Right lung (tissue), 2 donors: ENCODE measurements at regions not wholly inside any gene's neighbourhood (a gene's known extent, or its start where the extent isn't known, plus 50 kb on each side); places are given as distances from the start of the nearest gene placed in this dataset.
"Not testable (repeated sequence)": the region's sequence is repeated elsewhere in the genome, so short reads cannot be mapped to it uniquely, and the experiment has no call there.

ENCODE experiments used
- DNase-seq, 2 donors: peaks; one replicate each; pipeline ENCODE4 v3.0.0-alpha.2; 2013

DNA sequence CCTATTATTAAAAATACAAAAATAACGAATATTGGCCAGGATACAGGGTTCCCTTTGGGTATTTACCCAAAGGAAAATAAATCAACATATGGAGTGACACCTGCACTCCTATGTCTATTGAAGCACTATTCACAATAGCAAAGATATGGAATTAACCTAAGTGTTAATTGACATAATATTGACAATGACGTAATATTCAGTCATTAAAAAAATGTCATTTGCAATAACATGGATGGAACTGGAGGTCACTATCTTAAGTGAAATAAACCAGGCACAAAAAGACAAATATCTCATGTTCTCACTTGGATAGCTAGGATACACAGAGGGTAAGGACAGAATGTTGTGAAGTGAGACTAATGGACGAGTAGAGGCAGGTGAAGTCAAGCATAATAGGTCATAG lies 326.3 kb upstream of the PTGER4 start:
- DNase-seq = no peak

DNA sequence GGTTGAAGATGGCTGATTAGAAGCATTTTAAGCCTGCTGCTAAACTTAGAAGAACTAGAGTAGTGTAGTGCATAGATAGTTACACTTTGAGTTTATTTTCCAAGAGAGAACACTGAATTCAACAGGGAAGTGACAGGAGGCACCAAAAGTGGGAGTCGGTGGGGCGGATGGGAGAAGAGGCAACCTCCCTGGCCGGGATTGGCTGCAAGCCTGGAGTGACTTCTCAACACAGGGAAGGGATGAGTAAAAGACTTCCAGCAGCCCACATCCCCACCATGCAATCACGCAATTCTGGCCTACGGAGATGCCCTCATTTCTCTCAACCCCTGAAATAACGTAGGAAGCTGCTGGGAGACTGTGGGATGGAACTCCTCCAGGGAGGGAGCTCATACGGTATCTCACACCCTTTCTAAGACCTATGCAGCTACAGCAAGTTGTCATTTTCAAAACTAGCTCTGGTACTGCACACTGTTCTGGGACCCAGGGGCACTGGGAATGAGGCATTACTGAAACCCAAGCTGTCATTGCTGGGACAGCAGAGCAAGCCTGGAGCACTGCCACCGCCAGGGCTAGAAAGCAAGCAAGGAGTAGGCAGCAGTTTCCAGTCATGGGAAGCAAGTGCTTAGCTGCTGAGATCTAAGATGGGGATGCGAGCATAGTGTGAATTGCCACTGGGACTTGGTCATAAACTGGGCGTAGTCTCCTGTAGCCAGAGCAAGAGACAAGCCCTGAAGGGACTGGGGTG lies 331.6 kb upstream of the PTGER4 start:
- DNase-seq = no peak

DNA sequence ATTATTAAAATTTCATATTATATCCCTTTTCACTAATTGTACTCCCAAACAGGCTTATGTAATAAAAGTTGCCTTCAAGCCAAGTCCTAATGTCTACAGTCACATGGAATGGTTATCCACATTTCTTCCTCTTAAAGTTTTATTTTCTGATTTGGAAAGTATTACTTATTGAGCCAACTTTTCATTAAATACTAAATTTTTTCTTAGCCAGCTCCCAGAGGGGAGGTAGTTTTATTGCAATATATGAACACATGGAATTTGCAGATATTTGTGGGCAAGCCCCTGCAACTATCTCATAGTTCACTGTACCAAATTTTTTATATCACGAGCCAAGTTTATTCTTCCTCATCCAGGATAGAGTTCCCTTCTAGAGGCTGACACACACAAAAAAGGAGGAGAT lies 332.8 kb upstream of the PTGER4 start:
- DNase-seq = no peak

DNA sequence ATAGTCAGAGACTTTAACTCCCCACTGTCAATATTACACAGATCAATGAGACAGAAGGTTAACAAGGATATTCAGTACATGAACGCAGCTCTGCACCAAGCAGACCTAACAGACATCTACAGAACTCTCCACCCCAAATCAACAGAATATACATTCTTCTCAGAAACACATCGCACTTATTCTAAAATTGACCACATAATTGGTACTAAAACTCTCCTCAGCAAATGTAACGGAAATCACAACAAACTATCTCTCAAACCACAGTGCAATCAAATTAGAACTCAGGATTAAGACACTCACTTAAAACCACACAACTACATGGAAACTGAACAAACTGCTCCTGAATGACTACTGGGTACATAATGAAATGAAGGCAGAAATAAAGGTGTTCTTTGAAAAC lies 341.3 kb upstream of the PTGER4 start:
- DNase-seq = not testable (repeated sequence)

DNA sequence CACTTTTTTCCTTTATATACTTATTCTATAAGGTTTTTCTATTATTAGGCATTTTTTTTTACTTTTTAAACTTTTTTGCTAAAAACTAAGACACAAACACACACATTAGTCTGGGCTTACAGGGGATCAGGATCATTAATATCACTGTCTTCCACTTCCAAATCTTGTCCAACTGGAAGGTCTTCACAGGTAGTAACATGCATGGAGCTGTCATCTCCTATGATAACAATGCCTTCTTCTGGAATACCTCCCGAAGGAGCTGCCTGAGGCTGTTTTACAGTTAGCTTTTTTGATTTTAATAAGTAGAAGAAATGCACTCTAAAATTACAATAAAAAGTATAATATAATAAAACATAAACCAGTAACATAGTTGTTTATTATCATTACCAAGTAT lies 345.5 kb upstream of the PTGER4 start:
- DNase-seq = no peak

DNA sequence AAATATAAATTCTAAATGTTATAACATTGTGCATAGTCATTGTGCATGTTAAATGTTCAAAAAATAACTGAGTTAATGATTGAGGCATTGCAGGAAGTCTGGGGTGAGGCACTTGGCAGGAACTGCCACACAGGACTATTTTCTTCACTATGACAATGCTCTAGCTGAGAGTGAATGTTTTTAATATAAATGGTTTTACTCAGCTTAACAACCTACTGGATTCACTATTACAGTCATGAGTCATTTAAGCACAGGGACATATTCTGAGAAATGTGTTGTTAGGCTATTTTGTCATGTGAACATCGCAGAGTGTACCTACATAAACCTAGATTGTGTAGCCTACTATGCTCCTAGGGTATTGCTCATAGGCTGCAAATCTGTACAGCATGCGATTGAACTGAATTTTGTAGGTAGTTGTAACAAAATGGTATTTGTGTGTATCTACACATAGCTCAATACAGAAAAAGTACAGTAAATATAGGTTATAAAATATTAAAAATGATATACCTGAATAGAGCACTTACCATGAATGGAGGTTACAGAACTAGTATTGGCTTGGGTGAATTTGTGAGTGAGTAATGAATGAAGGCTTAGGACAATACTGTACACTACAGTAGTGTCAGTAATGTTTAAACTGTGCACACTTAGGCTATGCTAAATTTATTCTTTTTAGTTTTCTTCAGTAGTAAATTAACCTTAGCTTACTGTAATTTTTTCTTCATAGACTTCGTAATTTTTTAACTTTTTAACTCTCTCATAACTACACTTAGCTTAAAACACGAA lies 346.1 kb upstream of the PTGER4 start:
- DNase-seq = no peak

DNA sequence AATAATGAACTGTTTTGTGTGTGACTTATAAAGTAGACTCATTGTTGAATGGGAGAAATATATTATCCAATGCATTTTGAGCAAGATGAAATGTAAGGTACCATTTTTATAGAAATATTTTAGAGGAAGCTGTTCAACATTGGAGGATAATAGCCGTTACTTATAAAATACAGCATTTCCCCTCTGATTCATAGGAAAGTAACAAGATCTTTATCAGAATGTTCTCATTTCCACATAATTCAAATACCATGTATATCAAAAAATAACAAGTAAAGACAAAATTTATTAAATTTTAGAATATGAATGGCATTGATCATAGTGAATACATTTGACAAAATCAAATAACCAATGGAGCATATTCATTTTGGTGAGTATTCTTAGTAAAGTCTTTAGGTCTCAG lies 346.7 kb upstream of the PTGER4 start:
- DNase-seq = no peak

DNA sequence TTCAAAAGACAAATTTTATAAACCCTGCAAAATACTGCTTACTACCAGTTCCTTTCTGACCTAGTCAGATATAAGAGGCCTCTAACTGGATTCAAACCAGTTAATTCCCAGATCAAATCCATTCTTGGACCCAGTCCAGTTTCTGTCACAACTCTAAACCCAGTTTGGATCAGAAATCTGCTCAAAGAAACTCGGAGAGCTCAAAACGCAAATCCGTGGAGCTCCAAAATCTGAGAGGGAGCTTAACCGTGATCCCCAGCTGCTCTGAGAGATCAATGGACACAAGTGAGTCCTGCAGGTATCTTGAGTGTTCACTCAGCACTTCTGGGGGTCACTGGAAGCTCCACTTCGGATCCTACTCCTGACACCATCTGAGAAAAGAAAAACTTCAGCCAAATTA lies 348.1 kb upstream of the PTGER4 start:
- DNase-seq = no peak

DNA sequence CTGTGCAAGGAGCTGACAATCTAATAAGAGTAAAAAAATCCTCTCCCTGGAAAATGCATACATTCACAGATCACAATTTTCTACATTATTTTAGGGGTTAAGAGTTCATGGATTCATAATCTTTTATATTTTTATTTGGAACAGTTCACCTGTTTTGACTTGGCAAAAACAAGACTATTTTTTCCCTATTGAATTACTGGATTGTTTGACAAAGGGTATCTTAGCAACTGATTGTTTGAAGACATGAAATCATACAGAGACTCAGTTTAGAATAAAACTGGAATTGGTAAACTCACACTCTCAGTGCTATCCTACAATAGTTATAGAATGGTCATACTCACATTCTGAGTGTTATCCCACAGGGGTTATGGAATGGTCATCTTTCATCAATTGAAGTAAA lies 358.2 kb upstream of the PTGER4 start:
- no peak for DNase-seq

DNA sequence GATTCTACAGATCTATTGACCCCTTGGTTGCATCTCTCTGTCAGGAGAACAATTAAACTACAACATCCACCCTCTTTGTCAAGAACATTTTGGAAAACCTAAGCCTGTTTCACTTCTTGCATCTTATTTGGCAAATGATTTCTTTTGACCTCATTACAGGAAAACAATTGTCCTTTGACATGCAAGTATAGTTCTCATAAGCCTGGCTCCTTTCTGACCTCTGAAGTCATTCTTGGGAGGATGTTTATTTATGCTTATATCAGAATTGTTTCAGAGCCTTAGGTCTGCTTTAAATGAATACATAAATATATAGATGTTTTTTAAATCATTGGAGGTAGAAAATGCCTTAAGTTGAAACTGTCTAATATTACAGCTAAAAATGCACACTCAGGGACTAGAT lies 361.3 kb upstream of the PTGER4 start:
- no peak for DNase-seq

DNA sequence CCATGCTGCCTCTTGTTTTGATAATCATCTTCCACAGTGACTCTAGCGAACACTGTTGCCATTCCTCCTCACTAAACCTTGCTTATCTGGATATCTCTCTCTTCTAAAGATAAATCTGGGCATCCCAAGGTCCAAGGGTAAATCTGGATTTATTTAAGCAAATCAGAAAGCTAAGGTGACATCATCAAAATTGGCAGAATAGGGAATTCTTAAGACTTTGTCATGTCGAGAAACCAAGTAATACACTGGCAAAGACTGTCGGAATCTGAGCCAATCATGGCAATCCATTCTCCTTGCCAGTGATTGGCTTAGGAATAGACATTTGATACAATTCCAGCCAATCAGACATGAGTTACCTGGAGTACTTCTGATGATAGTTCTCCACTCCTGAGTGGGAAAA lies 362.7 kb upstream of the PTGER4 start:
- no peak for DNase-seq

DNA sequence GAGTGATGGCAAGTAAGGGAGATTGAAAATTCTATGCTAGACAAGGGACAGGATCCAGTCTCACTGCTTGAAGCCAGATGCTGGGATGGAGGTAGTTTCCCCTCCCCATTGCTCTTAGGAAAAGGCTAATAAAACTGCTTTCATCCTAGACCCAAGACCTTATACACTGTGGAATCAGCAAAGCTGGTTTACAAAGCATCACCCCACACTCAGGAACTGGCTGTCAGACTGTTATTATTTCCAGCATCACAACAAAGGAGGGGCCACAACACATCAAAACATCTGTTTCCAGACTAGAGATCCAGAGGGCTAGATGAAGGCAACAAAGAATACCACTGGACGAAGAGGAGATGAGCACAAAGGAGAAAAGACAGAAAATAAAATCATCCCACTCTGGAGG lies 364.6 kb upstream of the PTGER4 start:
- peak; percentile 34 to 38 for DNase-seq

DNA sequence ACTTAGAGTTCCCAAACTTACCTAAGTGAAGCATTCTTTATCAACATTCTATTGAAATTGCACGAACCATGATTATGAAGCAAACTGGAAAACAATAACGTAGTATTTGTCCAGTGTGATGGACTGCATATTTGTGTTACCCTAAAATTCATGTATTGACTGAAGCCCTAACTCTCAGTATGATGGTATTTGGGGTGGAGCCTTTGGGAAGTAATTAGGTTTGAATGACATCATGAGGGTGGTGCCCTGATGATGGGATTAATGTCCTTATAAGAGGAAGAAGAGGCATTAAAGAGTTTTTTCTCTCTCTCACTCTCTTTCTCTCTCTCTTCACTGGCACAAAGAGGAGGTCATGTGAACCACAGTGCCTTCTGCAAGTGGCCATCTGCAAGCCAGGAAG lies 365.4 kb upstream of the PTGER4 start:
- no peak for DNase-seq

DNA sequence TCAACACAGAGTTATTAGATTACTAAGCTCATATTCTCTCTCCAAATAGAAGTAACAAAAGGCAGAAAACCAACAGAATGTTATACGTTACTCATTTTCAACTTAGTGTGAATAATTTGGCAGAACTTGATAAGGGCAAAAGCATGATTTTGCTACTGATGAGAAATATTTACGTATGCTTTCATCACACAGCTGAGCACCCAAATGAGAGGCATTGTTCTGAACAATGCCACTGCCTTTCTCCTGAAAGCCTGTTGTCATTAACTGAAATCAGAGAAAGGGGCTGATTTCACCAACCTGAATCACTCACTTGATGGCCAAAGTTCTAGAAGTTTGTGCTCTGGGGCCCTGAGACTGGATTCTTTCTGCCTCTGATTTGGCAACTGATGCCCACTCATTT lies 367.5 kb upstream of the PTGER4 start:
- no peak for DNase-seq

DNA sequence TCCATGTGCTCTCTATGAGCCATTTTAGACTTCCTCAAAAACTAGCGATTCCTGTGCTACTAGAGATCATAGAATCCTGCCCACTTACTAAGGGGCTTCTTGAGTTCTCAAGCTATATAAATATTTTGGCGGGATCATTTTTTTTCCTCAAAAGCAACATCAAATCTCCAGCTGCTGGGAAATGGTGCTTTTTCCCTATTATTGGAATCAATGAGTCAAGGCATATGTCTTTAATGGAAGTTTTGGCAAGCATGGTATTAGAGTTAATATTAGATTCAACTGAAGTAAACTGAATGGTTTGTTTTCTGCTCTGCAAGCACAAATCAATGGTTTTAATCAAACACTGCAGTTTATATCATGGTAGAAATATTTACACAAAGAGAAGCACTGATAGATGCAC lies 369.9 kb upstream of the PTGER4 start:
- DNase-seq = no peak

DNA sequence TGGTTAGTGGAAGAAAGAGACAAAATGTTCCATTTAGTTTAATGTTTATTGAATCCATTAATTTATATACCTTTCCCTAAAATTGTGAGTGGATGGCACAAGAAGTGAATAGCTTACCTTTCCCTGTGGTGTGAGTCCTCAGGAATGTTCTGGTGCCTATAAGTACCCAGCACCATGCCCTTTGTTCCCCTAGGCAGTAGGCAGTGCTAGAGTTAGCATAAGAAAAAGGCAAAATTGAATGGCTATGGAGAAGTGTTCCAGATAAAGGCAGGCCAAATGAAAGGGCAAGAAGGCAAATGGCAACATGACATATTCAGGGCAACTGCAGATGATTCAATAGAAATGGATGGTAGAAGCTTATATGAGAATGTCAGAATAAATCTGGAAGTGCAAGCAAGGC lies 370.8 kb upstream of the PTGER4 start:
- no peak for DNase-seq

DNA sequence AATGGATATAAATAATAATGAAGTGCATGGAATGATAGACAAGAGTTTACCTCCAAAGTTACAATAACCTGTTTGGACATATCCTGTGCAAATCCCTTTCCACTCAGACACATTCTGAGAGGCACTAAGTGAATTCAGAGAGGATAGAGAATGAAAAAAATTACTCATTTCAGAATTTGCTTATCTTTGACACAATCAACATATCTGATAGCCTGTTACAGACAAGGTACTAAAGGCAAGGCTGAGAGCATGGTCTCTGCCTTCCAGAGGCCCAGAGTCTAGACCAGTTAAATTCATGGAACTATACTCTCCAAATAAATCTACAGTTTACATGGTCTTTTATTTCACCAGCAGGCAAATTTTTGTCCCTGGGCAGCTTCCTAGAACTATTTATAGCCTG lies 371.8 kb upstream of the PTGER4 start:
- no peak for DNase-seq

DNA sequence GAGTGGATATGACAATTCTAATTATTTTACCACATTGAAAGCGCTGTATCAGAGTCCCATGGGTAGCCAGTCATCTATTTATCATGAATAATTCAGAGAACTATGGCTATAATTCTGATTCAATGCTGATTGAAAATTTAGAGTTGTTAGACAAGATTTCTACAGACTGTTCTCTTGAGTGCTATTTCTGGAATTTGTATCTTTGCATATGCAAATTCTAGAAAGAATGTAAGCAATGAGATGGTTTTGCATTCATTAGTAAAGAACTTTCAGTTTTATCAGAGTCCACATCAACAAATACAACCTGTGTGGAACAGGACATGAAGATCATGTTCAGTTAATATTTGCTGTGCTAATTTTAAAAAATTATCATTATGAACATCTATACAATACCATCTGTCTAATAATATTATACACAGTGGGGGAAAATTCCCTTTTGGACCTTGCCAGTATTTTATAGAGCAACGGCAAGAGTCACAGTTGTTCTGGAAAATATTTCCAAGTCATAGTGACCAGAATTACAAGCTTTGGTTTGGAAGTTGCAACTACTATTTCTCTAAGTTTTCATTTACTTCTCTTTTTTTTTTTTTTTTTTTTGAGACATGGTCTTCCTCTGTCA lies 372.7 kb upstream of the PTGER4 start:
- DNase-seq = no peak

DNA sequence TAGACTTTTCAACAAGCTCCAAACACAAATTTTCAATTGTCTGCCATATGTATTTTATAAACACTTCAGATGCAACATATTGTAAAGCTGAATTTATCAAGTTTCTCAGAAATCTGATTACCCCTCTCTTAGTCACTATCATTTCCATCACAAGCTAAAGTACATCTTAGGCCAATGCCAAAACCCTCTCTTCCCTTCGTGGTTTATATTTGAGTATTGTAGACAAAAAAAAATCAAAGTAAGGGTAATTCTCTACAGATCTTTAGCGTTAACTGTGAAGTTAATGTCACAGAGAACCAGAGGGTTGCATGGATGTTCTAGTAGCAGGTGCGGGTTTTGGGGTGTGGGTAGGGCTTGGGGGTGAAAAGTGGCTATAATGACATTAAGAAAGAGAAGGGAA lies 387.7 kb upstream of the PTGER4 start:
- DNase-seq = no peak

DNA sequence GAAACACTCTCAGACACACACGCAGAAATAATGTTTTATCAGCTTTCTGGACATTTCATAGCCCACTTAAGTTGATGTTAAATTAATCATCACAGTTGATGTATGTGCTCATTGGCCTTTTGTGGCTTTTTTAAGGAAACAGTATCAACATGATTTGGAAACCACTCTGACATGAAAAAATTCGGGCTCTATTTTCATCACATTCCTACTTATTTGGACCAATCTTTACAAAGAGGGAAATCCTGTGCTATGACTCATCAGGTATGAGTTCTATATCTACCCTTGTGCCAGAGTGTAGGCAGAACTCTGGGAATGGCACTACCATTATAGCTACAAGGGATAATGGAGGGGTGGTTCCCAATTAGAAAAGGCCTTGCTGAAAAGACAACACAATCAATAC lies 388.4 kb upstream of the PTGER4 start:
- no peak for DNase-seq

DNA sequence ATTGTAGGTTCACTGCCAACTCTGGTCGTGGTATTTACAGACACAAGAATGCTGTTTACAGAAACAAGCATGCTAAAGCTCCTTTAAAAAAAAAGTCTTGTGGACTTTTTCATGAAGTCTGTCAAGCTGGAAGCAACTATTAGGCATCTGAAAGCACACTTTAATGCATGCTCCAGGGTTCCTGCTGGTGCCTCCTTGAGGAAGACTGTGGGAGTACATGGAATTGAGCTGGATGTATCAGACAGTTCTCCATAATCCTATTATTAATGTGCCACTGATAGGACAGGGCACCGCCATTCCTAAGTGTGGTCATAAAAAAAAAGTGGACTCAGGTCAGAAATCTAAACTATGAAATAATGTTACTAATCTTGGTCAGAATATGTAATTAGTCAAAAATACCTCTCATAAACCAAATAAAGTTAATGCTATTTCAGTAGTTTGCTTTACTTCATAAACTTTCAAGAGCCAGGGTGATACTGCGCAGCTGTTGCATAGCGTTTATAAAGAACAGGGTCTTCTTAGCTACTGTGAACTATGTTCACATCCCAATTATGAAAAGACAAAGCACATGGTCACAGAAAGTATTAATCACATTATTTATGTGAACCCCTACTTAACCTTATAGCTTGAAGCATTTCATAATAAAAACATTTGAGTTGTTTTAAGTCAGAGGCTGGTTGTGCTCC lies 390.8 kb upstream of the PTGER4 start:
- DNase-seq = no peak

DNA sequence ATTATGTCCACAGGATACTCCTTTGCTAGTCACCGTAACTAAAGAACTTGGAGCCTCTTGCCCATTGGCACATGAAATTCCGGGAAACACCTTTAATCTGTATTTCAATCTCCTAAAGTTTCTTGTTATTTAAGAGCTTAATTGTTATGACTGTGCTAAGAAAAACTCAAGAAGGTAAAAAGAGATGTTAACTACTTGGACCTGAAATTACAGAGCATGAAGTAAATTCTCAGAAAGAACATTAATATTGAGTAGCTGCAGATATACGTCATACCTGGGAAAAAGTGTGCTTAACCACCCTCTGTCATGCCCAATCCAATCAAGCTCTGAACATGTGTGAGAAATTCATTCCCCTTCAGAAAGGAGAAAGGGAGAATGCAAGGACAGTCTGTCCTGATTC lies 394.9 kb upstream of the PTGER4 start:
- DNase-seq = no peak

DNA sequence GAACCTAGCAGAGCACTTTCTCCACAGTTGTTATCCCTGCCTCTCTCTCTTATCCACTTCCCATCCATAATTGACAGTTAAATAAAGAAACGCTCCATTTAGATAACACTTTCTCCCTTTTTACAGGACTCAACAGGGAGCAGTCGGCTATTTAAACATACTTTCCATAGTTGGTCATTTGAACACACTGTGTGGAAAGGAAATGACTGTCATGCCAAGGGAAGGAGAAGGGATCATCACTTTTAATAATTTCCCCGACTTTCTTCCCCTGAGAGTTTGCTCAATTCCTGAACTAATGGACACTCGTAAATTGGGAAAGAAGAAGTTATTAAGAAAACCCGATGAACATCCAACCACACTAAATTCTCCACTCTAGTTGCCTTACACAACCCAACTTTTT lies 400.8 kb upstream of the PTGER4 start:
- no peak for DNase-seq
